HG03103 (cell line): ENCODE measurements at regions not wholly inside any gene's neighbourhood (a gene's known extent, or its start where the extent isn't known, plus 50 kb on each side); places are given as distances from the start of the nearest gene placed in this dataset.
"Not testable (repeated sequence)": the region's sequence is repeated elsewhere in the genome, so short reads cannot be mapped to it uniquely, and the experiment has no call there.

ENCODE experiments used
- ATAC-seq: cut with Tn5 transposase; IDR thresholded peaks from one replicate; pipeline ENCODE4 v1.9.1; 2021; ENCODE audit warnings: low read depth; ENCODE audit not compliant: unreplicated experiment

DNA sequence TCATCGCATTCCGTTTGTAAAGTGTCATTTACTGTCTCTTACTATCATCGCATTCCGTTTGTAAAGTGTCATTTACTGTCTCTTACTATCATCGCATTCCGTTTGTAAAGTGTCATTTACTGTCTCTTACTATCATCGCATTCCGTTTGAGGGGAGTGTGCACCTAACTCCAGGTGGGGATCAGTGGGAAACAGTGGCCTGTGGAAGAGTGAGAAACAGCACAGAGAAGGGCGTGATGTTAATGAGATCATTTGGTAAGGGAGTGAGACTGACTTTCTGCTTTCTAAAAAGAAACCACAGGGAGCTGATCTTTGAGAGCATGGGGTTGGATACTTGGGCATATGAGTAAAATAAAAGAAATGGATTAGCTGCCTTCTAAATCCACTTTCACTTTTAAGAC, 77.5 kb upstream of the ZPLD1 start:
- ATAC-seq = not testable (repeated sequence)

DNA sequence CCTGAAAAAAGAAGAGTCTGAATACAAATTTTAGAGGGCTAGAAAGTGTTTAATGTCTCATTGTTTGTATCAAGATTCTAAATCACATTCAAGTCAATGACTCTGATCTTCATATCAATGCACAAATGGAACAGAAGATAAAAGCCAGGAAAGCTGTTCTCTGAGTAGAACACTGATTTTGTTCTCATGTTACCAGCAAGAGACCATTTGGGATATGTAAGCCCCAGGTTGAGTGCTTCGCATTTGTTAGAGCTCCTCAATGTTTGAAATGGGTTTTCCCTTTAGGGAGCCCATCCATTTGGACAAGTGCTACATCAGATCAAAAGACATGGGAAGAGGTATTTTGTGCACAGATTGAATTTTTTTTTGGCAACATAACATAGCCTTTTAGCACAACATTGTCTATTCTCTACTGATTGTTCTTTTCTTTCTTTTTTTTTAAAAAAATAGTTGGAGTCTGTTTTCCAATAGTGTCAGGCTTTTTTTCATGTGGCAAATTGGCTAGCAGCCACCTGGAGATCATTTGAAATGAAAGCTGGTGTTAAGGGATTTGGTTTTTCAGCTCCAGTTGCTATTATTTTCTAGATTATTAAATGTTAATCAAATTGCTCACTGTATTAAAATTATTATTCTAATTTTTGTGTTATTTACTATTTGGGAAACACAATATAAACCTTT, 74.5 kb upstream of the ZPLD1 start:
- no peak for ATAC-seq

DNA sequence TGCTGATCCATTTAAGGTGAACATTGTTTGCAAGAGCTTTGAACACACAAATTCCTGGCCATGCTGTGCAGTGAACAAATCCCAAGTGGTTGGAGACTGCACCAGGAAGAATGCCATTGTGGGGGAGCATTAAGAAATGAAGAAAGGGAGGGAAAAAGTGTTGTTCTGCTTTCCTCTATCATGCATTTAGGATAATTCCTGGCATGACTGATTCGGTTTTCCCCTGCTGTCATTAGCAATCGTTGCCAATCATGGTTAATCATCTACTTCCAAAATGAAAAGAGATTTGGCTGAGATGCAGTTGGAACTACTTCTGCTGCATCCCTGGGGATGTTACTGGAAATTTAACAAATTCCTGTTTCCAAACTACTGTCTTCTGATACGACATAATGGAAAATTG, 73.7 kb upstream of the ZPLD1 start:
- ATAC-seq = no peak

DNA sequence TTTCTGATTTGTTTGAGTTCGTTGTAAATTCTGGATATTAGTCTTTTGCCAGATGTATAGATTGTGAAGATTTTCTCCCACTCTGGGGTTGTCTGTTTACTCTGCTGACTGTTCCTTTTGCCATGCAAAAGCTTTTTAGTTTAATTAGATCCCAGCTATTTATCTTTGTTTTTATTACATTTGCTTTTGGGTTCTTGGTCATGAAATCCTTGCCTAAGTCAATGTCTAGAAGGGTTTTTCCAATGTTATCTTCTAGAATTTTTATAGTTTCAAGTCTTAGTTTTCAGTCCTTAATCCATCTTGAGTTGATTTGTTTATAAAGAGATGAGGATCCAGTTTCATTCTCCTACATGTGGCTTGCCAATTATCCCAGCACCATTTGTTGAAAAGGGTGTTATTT, 68.7 kb upstream of the ZPLD1 start:
- ATAC-seq = not testable (repeated sequence)

DNA sequence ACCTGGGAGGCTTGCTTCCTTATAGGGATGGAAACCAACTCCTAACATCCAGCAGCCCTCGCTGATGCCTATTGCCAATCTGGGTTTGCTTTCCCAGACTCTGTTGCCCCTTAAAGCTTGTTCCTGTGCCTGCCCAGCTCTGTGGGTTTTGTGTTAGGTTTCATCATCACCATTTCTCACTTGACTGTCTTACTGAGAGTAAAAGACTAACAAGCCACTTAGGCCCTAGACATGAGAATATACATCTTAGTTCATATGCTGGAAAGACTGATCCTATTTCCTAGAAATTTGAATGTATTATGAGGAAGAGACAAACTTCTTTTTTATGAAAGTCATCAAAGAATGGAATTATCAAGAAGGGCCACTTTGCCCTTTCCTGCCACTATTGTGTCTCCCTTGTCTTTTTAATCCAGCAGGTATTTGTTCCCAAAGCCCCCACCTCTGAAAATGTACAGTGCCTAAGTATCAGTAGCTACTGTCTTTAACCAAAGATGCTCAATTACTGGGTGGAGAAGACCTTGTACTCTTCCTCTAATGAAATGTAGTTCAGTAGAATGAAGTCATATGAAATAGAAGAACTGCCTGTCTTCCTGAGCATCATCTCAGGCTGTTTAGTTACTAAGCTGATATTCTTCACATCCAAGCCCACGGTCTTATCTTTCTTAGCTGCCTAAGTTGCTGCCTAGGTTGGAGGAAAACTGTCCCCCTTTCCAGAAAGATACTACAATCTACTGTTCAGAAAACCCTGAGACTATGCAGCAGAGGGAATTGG, 59.8 kb upstream of the ZPLD1 start:
- ATAC-seq = no peak

- ATAC-seq = no peak
Measured at GRCh38 chr3:102378216-102378615, 56.6 kb upstream of the ZPLD1 start.

DNA sequence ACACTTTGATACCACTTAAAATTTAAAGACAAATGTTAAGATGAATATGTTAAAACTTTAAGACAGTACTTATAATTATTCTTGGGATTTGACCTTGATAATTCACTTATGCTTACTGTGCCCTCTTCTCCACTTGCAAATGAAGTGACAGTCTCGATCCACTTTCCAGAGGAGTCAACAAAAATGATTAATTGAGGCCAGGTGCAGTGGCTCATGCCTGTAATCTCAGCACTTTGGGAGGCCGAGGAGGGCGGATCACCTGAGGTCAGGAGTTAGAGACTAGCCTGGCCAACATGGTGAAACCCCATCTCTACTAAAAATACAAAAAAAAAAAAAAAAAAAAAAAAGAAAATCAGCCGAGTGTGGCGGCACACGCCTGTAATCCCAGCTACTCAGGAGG, 52.6 kb upstream of the ZPLD1 start:
- not testable (repeated sequence) for ATAC-seq
